ENCODE measurements at regions not wholly inside any gene's neighbourhood (a gene's known extent, or its start where the extent isn't known, plus 50 kb on each side); places are given as distances from the start of the nearest gene placed in this dataset.
"Not testable (repeated sequence)": the region's sequence is repeated elsewhere in the genome, so short reads cannot be mapped to it uniquely, and the experiment has no call there.

DNA sequence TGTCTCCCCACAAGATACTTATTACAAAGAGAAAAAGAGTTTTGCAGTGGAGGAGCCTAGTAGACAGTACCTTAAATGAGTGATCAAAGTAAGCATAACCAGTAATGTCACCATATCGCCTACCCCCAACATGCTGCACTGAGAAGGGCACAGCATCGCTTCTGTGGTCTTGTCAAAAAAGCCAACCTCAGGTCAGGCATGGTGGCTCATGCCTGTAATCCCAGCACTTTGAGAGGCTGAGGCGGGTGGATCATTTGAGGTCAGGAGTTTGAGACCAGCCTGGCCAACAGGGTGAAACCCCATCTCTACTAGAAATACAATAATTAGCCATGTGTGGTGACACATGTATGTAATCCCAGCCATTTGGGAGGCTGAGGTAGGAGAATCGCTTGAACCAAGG is 135.8 kb upstream of the PRICKLE2 start:
- DNase-seq; in situ Hi-C loops (cut with MboI; ENCODE audit: low pct_unique_long_range_greater_than_20kb, low sequenced_read_pairs): not testable (repeated sequence)

DNA sequence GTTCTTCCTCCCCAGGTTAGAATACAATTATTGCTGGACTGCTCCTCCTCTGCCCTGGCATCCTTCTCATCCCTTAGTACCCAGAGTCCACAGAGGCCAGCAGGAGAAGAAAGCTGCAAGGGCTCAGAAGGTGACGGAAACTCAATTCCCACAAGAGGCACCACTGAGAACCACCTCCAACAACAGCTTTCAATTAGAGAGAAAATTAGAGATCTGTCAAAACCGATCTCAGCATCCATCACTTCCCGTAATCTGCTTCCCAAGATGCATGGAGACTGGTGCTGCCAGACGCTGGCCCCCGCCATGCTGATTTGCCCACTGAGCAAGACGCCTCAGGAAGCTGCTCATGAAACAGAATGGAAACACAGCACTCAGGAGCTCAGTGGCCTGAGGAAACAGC is 135.0 kb upstream of the PRICKLE2 start:
- no peak for DNase-seq
- in situ Hi-C loops (cut with MboI; ENCODE audit: low pct_unique_long_range_greater_than_20kb, low sequenced_read_pairs), result no loop called here

GRCh38 chr3:64359735-64360134 is 134.5 kb upstream of the PRICKLE2 start:
- DNase-seq, result no peak
- in situ Hi-C loops (cut with MboI; ENCODE audit: low pct_unique_long_range_greater_than_20kb, low sequenced_read_pairs), result no loop called here

DNA sequence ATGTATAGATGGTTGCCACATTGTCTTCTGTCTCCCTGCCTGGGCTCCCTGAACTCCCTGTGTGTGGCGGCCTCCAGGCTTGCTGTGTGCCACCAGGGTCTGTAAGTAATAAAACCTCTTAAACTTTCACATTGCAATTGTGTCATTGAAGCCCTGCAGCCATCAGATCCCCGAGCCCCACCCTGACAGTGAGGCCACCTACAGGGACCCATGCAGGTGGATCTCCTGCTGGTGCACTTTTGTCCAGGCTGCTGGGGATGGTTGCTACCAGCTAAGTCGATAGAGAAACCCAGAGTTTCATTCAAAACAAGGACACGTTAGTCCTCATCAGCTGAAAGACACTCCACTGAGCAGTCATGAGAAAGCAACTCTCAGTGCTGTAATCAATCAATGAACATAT is 133.6 kb upstream of the PRICKLE2 start:
- in situ Hi-C loops (cut with MboI; ENCODE audit: low pct_unique_long_range_greater_than_20kb, low sequenced_read_pairs), result no loop called here
- DNase-seq, result no peak

DNA sequence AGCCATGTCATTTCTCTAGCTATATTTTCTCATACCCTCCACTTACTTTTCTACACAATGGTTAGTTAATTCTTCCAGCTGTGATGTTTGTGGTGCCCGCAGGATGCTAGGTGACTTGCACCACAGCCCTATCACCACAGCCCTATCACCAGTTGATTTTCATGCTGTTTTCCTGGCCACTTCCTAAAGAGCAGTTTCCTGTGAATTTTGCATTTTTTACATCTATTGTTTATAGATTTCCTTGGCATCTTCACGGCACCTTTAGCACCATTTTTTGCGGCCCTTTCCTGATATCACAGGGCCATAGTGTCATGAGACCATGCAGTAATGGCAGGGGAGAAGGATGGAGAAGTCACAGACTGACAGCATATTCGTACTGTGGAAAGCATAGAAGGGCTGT is 132.9 kb upstream of the PRICKLE2 start:
- in situ Hi-C loops (cut with MboI; ENCODE audit: low pct_unique_long_range_greater_than_20kb, low sequenced_read_pairs), result no loop called here
- DNase-seq, result no peak

DNA sequence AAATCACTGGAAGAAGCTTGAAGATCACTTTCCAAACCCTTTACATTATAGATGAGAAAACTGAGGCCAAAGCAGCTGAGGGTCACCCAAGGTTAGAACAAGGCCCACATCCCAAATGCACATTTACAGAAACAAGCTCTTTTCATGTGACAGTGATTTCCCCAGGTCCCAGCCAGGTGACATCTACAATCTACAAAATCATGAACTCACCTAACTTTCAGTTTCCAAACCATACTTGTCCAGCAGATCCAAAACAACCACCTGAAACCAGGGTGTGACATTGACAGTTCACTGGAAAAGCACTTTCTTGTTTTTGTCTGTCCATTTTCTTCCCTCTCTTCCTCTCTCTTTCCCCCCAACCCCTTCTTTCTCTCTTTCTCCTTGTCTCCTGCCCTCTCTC is 132.2 kb upstream of the PRICKLE2 start:
- in situ Hi-C loops (cut with MboI; ENCODE audit: low pct_unique_long_range_greater_than_20kb, low sequenced_read_pairs), result no loop called here
- DNase-seq, result no peak

DNA sequence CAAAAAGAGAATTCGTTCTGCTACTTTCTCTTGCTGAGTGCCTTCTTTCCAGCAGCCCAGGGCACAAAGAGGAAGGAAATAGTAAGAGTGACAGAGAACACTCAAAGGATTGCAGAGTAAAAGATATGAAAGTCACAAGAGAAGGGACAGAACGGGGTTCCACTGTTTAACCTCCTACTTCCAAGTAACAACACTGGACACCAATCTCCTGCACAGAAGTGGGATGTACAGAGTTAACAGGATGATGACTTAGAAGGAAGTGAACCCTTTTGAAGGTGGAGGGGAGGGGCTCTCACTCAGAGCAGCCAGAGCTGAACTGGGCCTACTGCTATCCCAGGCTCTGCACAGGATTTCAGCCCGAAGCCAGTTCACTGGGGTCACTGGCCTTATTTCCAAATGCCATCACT is 130.1 kb upstream of the PRICKLE2 start:
- in situ Hi-C loops (cut with MboI; ENCODE audit: low pct_unique_long_range_greater_than_20kb, low sequenced_read_pairs), result no loop called here
- no peak for DNase-seq

GRCh38 chr3:64354956-64355355 is 129.7 kb upstream of the PRICKLE2 start:
- in situ Hi-C loops (cut with MboI; ENCODE audit: low pct_unique_long_range_greater_than_20kb, low sequenced_read_pairs), result no loop called here
- no peak for DNase-seq

DNA sequence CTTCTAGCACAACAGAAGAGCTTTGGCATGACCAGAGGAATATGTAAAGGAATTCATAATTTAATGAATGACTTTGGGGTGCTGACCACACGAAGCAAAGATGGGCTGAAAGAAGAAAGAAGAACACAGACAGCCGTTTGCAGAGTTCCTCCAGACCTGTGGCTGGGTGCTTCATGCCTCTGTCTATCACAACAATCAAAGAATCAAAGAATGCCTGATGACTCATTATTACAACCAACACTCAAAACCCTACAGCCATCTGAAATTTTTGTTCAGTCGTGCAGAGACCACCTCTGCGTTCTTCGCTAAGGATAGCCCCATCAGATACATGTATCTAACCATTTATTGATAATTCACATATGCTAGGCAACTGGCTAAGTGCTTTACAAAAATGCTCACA is 129.0 kb upstream of the PRICKLE2 start:
- DNase-seq, result no peak
- in situ Hi-C loops (cut with MboI; ENCODE audit: low pct_unique_long_range_greater_than_20kb, low sequenced_read_pairs), result no loop called here

DNA sequence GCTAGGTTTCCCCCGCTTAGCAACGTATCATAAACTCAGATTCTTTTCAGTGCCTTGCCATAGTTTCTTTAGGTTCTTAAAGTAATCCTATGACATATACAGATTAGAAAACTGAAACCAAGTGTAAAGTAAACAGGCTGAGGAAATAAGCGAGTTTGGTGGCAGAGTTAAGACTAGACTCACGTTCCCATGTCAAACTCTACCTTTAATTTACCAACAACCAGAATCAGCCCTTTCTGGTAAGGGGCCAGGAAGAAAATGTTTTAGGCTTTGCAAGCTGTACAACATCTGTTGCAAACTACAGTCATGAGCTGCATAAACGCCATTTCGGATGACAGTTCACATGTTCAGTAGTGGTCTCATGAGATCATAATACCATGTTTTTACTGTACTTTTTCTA is 128.0 kb upstream of the PRICKLE2 start:
- no peak for DNase-seq
- in situ Hi-C loops (cut with MboI; ENCODE audit: low pct_unique_long_range_greater_than_20kb, low sequenced_read_pairs), result no loop called here

- no peak for DNase-seq
- in situ Hi-C loops (cut with MboI; ENCODE audit: low pct_unique_long_range_greater_than_20kb, low sequenced_read_pairs), result no loop called here
Observed at GRCh38 chr3:64352639-64352992, 127.3 kb upstream of the PRICKLE2 start.

DNA sequence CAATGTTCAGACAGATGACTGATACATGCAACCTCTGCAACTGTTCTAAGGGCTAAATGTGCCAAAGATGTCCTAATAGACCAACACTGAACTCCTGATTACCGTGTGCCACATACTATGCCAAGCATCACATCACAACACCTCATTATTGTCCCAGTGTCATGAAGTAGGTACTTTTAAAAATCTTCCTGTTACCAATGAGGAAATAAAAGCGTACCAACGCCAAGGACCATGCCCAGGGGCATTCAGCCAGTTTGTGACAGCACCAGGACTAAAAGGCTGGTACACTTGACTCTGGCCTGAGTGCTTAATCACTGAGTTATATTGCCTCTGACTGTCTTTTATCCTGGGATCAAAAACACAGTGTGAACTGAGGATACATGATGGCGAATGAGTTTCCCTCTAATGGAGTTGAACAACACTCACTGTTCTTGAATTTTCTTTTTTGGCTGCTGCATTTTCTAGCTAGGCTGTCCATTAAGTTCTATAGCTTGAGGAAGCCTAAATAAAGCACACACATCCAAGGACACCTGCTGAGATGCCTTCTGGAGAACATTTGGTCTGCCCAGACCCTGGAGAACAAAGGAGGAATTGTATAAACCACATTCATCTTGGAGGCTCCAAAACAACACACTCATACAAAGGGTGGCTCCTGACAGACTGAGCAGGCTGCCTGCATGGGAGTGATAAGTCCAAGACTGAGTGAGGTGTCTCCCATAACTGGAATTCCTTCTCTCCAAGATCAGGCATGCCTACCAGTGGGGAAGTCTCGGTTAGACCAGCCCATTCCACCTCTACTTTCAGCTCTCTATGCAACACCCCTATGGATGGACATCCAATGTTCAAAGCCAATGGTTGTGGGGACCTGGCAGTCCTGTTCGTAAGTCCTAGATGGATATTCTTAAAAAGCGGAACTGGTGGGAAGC is 126.7 kb upstream of the PRICKLE2 start:
- no peak for DNase-seq
- in situ Hi-C loops (cut with MboI; ENCODE audit: low pct_unique_long_range_greater_than_20kb, low sequenced_read_pairs), result no loop called here

DNA sequence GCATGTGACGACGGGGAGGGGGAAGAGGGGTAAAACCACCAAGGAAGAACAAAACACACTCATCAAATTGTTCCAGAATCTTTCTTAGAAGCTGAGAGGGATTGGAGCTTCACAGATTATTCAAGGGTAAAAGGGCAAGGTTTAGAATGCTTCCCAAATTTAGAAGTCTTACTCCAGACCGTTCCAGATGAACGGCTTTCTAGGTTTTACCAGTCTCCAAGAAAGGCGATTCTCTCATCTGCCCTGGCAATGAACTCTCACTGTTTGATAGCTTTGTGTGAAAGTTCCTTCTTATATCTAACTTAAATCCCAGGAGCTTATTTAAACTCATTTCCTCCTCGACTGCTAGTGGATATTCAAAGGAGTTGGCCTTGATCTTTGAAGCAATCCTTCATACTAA is 124.3 kb upstream of the PRICKLE2 start:
- no peak for DNase-seq
- in situ Hi-C loops (cut with MboI; ENCODE audit: low pct_unique_long_range_greater_than_20kb, low sequenced_read_pairs), result no loop called here

DNA sequence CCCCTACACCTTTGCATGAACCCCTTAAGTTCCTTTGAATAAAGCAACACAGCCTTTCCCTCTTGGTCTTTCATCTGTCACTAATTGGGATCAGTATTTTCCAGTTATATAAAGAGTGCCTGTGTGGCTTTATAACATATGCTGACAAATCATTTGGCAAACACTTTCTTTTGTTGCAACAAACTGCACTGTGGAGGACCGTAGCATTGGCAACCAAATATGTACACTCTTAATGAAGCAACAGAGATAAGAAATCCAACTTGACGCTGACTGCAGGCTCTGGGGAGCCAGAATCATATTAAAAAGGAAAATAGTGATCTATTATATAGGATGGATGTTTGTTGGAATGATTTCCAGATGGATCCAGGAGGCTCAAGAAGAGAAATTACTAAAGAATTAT is 120.1 kb upstream of the PRICKLE2 start:
- in situ Hi-C loops (cut with MboI; ENCODE audit: low pct_unique_long_range_greater_than_20kb, low sequenced_read_pairs), result no loop called here
- no peak for DNase-seq

DNA sequence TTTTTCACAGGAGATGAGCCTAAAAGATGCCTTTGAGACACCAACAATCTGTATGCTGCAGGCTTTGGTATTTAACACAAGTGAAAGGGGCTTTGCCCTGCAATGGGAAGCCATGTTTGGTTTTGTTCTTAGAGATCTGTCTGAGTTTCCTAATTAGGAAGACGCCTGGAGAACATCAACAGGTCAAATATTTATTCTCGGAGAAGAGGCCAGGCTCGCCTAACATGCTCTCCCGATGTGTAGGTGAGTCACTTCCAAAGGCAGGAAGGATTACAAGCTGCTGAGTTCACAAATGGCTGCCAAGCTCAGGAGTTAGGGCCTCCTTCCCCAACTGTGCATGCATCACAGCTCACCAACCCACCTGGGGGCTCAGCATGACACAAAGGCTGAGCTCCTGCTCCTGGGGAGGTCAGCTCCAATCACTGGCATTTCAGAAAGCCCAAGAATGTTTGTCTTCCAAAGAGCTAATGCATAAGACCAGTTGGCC is 119.5 kb upstream of the PRICKLE2 start:
- in situ Hi-C loops (cut with MboI; ENCODE audit: low pct_unique_long_range_greater_than_20kb, low sequenced_read_pairs), result no loop called here
- no peak for DNase-seq

- in situ Hi-C loops (cut with MboI; ENCODE audit: low pct_unique_long_range_greater_than_20kb, low sequenced_read_pairs), result no loop called here
- no peak for DNase-seq
Observed at GRCh38 chr3:64343689-64344430, 118.6 kb upstream of the PRICKLE2 start.

- no peak for DNase-seq
- in situ Hi-C loops (cut with MboI; ENCODE audit: low pct_unique_long_range_greater_than_20kb, low sequenced_read_pairs), result no loop called here
Observed at GRCh38 chr3:64342940-64343688, 117.8 kb upstream of the PRICKLE2 start.

DNA sequence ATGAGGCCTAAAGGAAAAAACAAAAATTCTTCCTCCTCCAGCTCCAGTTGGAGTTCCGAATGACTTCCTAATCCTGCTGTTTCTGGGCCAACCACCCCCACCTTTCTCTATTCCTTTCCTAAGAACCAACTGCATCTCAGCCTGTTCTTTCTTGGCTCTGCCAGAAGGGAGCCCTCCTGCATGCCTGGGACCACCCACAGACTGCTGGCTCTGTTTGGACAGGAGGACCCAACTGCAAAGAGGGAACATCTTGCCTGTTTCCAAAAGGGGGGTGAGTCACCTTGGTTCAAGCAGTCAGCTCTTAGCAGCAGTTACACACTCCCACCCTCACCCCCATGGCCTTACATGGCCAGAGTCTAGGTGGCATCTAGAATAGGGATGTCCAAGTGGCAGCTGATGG is 116.0 kb upstream of the PRICKLE2 start:
- in situ Hi-C loops (cut with MboI; ENCODE audit: low pct_unique_long_range_greater_than_20kb, low sequenced_read_pairs), result no loop called here
- no peak for DNase-seq

DNA sequence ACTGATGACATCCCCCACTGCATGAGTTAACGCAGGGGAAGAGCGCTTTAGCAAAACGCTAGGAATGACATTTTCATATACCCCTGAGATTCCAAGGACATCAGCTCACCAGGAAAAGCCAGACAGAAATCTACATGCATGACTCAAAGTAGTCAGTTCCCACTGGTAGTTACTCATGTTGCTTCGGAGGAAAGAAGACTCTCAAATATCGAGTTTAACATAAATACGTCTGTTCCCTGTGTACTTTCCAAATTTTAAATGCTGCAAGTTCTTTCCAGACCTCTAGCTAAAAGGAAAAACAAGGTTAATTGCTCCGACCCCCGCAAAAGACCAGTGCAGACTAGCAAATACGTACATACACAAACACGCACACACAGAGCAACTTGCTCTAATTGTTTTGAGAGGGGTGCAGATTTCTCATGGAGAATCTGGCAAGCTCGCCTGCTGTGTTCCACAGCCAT is 115.4 kb upstream of the PRICKLE2 start:
- in situ Hi-C loops (cut with MboI; ENCODE audit: low pct_unique_long_range_greater_than_20kb, low sequenced_read_pairs), result no loop called here
- DNase-seq, result no peak

DNA sequence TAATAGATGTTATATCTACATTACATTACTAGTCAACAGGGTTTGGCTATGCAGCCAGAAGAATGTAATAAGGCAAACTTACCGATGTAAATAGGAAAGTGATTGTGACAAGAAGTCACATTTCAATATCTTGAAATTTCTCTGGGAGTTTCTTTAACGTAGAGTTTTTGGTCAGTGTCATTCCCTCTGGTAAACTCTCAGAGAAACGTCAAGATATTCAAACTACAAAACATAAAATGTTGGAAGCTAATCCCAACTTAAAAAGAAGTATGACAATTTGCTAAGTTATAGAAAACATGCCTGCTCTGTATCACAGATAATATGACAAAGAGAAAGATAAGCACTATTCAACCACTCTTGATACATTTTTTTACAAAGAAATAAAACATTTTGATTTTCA is 111.2 kb upstream of the PRICKLE2 start:
- no peak for DNase-seq
- in situ Hi-C loops (cut with MboI; ENCODE audit: low pct_unique_long_range_greater_than_20kb, low sequenced_read_pairs), result no loop called here

Data from KBM-7 (cell line).